Activated T-cell treated with anti-CD3 and anti-CD28 coated beads, Interleukin-2, amount 50 U/mL, for 24 hours (primary cell): ENCODE measurements at regions not wholly inside any gene's neighbourhood (a gene's known extent, or its start where the extent isn't known, plus 50 kb on each side); places are given as distances from the start of the nearest gene placed in this dataset.
"Not testable (repeated sequence)": the region's sequence is repeated elsewhere in the genome, so short reads cannot be mapped to it uniquely, and the experiment has no call there.

ENCODE experiments used
- DNase-seq: peaks from one replicate; pipeline ENCODE4 v3.0.0-alpha.2; 2020
- H3K27ac Mint-ChIP-seq: 2 replicates; pipeline ENCODE4 v1.8.0; 2020; ENCODE audit warnings: mild to moderate bottlenecking, mixed read lengths
- H3K27me3 Mint-ChIP-seq: 2 replicates; pipeline ENCODE4 v1.8.0; 2020; ENCODE audit warnings: mixed read lengths
- H3K36me3 Mint-ChIP-seq: 2 replicates; pipeline ENCODE4 v1.8.0; 2020; ENCODE audit warnings: low read depth, mixed read lengths
- H3K4me1 Mint-ChIP-seq: 2 replicates; pipeline ENCODE4 v1.8.0; 2020; ENCODE audit warnings: low read depth, mixed read lengths
- H3K4me3 Mint-ChIP-seq: 2 replicates; pipeline ENCODE4 v1.8.0; 2020; ENCODE audit warnings: mild to moderate bottlenecking, moderate library complexity, mixed read lengths
- H3K9me3 Mint-ChIP-seq: 2 replicates; pipeline ENCODE4 v1.8.0; 2020; ENCODE audit warnings: mixed read lengths

DNA sequence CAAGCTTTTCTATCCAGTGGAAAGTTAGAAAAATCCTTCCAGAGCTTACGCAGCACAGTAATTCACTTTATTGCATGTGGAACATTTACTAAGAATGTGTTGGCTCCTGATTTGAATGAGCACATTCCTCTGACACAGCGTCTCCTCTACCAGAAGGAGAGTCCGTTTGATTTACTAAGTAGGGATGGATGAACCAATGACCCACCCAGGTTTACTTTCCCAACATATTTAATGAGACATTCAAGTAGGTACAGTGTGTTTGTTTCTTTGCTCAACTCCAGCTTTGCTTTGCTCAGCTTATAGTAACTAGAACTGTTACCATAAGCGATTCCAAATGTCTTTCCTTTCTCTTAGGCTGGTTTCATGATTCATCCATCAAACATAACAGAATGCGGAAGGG lies 161.7 kb downstream of the SMARCA1 start:
- Mint-ChIP-seq H3K36me3 (no peaks in the 10 kb centered on the region), H3K27me3 (peaks cover 7% of the 10 kb centered on the region), H3K9me3 (no peaks in the 10 kb centered on the region), H3K4me3 (no peak overlapping the region), H3K4me1 (no peaks in the 10 kb centered on the region), H3K27ac (no peak overlapping the region)
- no peak for DNase-seq

DNA sequence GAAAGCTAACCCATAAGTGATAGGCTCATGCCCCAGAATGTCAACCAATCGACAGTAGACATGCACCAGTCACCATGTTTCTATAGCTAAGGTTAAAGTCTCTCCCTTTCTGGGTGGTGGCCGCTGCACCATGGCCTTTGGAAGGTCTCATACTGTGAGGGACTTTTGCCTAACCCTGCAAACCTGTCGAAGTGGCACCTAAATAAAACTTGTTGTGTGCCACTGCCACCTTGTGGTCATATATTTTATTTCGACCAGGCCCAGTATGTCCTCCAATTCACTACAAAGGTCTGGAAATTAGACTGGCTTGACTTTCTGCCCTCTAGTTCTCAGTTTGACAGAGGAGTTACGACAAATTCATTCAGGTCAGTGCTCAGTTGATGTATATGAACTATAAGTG lies 163.1 kb downstream of the SMARCA1 start:
- Mint-ChIP-seq H3K4me3 (no peak overlapping the region), H3K36me3 (no peaks in the 10 kb centered on the region), H3K27me3 (peaks cover 9% of the 10 kb centered on the region), H3K9me3 (no peaks in the 10 kb centered on the region), H3K27ac (no peak overlapping the region), H3K4me1 (no peaks in the 10 kb centered on the region)
- DNase-seq, result peak; percentile 44

DNA sequence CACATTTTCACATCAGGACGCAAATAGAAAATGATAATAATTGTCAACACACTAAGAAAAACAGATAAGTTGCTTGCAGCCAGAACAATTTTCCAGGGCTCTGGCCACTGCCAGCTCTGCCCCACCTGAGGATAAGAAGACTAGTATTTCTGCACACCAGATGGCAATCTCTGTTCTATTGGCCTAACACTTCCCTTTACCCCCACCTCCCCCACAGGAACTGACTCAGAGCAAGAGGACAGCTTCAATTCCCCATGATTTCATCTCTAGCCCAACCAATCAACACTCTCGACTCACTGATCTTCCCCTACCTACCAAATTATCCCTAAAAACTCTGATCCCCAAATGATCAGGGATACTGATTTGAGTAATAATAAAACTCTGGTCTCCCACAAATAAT lies 164.0 kb downstream of the SMARCA1 start:
- no peaks in the 10 kb centered on the region for H3K36me3 Mint-ChIP-seq
- no peaks in the 10 kb centered on the region for H3K4me1 Mint-ChIP-seq
- peaks cover 3% of the 10 kb centered on the region for H3K27me3 Mint-ChIP-seq
- no peak for DNase-seq
- no peaks in the 10 kb centered on the region for H3K9me3 Mint-ChIP-seq
- no peak overlapping the region for H3K27ac Mint-ChIP-seq
- H3K4me3 Mint-ChIP-seq, result no peak overlapping the region

DNA sequence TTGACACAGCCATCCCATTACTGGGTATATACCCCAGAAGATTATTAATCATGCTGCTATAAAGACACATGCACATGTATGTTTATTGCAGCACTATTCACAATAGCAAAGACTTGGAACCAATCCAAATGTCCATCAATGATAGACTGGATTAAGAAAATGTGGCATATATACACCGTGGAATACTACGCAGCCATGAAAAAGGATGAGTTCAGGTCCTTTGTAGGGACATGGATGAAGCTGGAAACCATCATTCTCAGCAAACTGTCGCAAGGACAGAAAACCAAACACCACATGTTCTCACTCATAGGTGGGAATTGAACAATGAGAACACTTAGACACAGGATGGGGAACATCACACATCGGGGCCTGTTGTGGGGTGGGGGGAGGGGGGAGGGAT lies 165.9 kb downstream of the SMARCA1 start:
- H3K27ac Mint-ChIP-seq, H3K9me3 Mint-ChIP-seq, H3K4me1 Mint-ChIP-seq, DNase-seq, H3K4me3 Mint-ChIP-seq, H3K27me3 Mint-ChIP-seq, H3K36me3 Mint-ChIP-seq: not testable (repeated sequence)

DNA sequence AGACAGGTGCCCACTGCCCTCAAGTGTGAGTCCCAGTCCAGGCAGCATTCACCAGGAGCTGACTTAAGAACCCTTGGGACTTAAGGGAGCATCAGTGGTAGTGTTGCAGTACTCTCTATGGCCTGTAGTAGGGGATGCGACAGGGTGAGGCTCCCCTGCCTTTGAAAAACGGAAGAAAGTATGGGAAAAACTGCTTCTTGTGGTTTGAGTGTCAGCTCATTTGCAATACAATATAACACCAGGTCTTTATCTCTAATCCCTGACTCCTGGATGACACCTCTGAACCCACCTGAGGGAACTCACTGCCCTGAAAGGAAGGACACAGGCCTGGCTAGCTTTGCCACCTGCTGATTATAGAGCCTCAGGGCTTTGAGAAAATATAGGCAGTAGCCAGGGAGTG lies 176.0 kb downstream of the SMARCA1 start:
- no peak overlapping the region for H3K4me3 Mint-ChIP-seq
- peaks cover 3% of the 10 kb centered on the region for H3K4me1 Mint-ChIP-seq
- no peaks in the 10 kb centered on the region for H3K9me3 Mint-ChIP-seq
- no peaks in the 10 kb centered on the region for H3K36me3 Mint-ChIP-seq
- no peak for DNase-seq
- H3K27ac Mint-ChIP-seq, result no peak overlapping the region
- peaks cover 13% of the 10 kb centered on the region for H3K27me3 Mint-ChIP-seq

DNA sequence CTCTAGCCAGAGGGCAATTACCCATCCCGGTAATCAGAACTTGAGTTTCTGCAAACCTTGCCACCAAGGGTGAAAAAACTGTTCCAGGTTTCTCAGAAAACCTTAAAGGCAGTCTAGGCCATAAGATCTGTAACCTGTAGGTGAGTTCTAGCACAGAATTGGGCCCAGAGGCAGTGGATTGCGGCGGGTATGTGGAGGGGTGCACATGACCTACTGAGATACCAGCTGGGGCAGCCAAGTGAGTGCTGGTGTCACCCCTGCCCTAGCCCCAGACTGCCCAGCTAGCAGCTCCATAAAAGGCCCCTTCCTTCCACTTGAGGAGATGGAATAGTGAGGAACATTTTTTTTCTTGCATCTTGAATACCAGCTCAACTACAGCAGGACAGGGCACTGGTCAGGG lies 176.7 kb downstream of the SMARCA1 start:
- Mint-ChIP-seq H3K27me3 (peaks cover 13% of the 10 kb centered on the region), H3K27ac (no peak overlapping the region), H3K9me3 (no peaks in the 10 kb centered on the region), H3K36me3 (no peaks in the 10 kb centered on the region), H3K4me3 (no peak overlapping the region), H3K4me1 (peaks cover 2% of the 10 kb centered on the region)
- DNase-seq, result no peak

DNA sequence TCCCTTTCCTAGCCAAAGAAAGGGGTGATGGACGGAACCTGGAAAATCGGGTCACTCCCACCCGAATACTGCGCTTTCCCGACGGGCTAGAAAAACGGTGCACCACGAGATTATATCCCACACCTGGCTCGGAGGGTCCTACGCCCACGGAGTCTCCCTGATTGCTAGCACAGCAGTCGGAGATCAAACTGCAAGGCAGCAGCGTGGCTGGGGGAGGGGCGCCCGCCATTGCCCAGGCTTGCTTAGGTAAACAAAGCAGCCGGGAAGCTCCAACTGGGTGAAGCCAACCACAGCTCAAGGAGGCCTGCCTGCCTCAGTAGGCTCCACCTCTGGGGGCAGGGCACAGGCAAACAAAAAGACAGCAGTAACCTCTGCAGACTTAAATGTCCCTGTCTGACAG lies 186.0 kb downstream of the SMARCA1 start:
- DNase-seq, H3K4me3 Mint-ChIP-seq, H3K36me3 Mint-ChIP-seq, H3K27ac Mint-ChIP-seq, H3K9me3 Mint-ChIP-seq, H3K4me1 Mint-ChIP-seq: not testable (repeated sequence)
- peaks cover 38% of the 10 kb centered on the region for H3K27me3 Mint-ChIP-seq

DNA sequence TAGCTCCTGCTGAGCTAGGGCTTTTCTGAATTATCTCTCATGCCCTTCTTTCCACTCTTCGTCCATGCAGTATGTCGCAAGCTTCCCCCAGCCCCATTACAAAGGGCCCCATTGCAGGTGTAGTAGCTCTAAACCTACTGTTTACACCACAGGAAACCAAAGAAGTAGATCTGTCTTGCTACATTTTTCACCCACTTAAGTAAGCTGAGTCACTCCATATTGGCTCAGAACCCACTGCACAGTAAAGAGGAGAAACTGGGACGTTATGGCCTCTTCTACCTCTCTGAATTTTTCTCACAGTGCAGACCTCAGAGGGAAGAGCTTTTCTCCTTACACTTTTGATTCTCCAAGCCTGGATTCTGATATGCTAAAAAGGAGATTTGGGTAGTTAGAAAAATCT lies 200.2 kb downstream of the SMARCA1 start:
- H3K36me3 Mint-ChIP-seq, result no peaks in the 10 kb centered on the region
- no peak overlapping the region for H3K4me3 Mint-ChIP-seq

DNA sequence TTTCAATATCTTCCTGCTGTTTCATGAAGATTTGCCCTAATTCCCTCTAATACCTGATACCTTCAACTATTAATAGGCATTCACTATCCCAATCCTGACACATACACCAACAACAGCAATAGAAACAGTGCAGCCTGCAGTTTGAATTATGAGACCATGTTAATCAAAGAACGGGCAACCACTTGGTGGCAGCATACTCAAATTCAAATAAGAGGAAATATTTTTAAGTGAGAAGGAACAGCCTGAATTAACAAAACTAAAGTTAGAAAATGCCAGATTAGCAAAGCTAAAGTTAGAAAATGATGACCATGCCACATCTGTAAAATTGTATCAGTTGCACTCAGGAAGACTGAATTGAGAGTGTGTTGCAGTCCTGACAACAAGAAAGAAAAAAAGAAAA lies 204.9 kb downstream of the SMARCA1 start:
- Mint-ChIP-seq H3K4me3 (no peak overlapping the region), H3K27me3 (peaks cover 22% of the 10 kb centered on the region), H3K36me3 (no peaks in the 10 kb centered on the region), H3K9me3 (no peaks in the 10 kb centered on the region), H3K4me1 (no peaks in the 10 kb centered on the region), H3K27ac (no peak overlapping the region)
- no peak for DNase-seq

More for the DNA sequence above, 200.2 kb downstream of the SMARCA1 start:
- no peak overlapping the region for H3K27ac Mint-ChIP-seq
- no peaks in the 10 kb centered on the region for H3K9me3 Mint-ChIP-seq
- H3K27me3 Mint-ChIP-seq, result peaks cover 20% of the 10 kb centered on the region
- H3K4me1 Mint-ChIP-seq, result no peaks in the 10 kb centered on the region
- DNase-seq, result no peak

DNA sequence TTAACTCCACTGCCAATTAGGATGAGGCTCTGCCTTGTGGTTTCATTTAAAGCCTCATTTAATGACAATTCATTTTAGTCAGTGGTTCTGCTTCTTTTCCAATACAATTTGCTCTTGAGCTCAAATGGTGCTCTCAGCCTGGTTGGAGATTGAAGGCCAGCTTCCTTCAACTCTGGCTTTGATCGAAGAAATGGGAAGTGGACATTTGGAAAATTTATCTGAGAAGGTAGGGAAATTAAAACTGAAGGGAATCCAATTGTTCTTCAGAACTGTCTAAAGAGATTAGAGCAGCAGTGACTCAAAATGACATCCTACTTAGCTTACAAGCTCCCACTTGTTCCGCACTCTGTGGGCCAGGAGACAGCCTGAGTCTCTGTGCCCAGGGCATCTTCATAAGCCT lies 206.8 kb downstream of the SMARCA1 start:
- Mint-ChIP-seq H3K4me1 (no peaks in the 10 kb centered on the region), H3K9me3 (no peaks in the 10 kb centered on the region), H3K27ac (no peak overlapping the region), H3K36me3 (no peaks in the 10 kb centered on the region), H3K4me3 (no peak overlapping the region), H3K27me3 (peaks cover 22% of the 10 kb centered on the region)
- DNase-seq, result no peak

DNA sequence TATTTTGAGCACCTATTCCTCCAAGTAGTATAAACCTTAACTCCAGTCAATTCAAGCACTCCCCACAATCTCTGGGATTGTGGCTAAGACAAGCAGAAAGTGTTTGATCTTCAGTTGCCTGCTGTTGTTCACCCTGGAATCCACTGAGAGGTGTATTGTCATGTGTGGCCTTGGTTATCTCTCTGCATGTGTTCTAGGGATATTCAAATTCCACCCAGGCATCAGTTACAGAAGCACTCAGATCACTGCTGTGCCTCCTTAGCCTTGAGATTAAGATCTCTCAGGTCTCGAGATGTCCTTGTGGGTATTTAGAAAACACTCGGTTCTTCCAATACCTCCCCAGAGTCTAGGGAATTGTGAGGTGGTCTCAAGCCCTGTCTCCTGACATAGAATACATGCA lies 213.3 kb downstream of the SMARCA1 start:
- Mint-ChIP-seq H3K36me3 (no peaks in the 10 kb centered on the region), H3K27ac (no peak overlapping the region), H3K4me3 (no peak overlapping the region), H3K9me3 (no peaks in the 10 kb centered on the region), H3K4me1 (no peaks in the 10 kb centered on the region), H3K27me3 (peaks cover 21% of the 10 kb centered on the region)
- no peak for DNase-seq

DNA sequence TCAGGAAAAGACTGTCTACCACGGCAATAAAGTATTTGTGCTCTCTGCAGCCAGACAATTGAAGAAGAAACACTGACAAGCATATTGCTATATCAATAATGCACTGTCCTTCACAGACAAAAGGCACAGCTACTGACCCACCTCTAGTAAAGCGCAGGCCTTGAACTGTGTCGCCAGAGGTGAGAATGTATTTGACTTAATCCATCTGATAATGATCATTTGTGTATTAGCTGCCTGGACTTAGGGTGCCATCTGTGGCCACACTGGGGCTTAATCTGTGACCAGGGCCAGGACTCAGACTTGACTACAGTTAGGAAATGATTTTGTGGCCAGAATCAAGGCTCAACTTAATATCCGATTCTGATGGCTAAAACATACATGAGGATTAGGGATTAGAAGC lies 260.4 kb downstream of the SMARCA1 start:
- no peaks in the 10 kb centered on the region for H3K4me1 Mint-ChIP-seq
- no peaks in the 10 kb centered on the region for H3K36me3 Mint-ChIP-seq

DNA sequence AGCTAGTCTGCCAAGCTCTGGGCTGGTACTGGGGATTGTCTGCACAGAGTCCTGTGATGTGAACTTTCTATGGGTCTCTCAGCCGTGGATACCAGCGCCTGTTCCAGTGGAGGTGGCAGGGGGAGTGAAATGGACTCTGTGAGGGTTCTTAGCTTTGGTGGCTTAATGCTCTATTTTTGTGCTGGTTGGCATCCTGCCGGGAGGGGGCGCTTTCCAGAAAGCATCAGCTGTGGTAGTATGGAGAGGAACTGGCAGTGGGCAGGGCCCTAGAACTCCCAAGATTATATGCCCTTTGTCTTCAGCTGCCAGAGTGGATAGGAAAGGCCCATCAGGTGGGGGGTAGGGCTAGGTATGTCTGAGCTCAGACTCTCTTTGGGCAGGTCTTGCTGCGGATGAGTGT lies 267.8 kb downstream of the SMARCA1 start:
- H3K36me3 Mint-ChIP-seq, H3K9me3 Mint-ChIP-seq, H3K27ac Mint-ChIP-seq, H3K4me1 Mint-ChIP-seq, DNase-seq, H3K4me3 Mint-ChIP-seq: not testable (repeated sequence)
- peaks cover 45% of the 10 kb centered on the region for H3K27me3 Mint-ChIP-seq

More for the DNA sequence above, 260.4 kb downstream of the SMARCA1 start:
- H3K27ac Mint-ChIP-seq, result no peak overlapping the region
- H3K9me3 Mint-ChIP-seq, result peaks cover 6% of the 10 kb centered on the region
- no peak overlapping the region for H3K4me3 Mint-ChIP-seq
- no peak for DNase-seq
- peaks cover 14% of the 10 kb centered on the region for H3K27me3 Mint-ChIP-seq

DNA sequence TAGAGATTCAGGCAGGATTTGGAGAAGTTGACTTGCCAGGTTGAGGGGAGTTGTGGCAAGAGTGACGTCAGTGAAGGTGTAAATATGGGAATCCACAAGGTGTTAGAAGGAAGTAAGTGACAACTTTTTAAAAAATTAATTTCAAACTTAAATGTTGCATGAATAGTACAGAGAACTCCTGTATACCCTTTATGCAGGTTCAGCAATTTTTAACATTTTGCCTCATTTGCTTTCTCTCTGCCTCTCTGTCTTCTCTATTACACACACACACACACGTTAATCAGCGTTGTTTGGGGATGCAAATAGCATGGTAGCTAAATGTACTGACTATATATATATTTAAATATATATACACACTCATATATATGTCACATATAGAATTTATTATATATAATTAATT lies 273.7 kb downstream of the SMARCA1 start:
- Mint-ChIP-seq H3K27me3 (peaks cover 11% of the 10 kb centered on the region), H3K27ac (no peak overlapping the region), H3K36me3 (no peaks in the 10 kb centered on the region)

DNA sequence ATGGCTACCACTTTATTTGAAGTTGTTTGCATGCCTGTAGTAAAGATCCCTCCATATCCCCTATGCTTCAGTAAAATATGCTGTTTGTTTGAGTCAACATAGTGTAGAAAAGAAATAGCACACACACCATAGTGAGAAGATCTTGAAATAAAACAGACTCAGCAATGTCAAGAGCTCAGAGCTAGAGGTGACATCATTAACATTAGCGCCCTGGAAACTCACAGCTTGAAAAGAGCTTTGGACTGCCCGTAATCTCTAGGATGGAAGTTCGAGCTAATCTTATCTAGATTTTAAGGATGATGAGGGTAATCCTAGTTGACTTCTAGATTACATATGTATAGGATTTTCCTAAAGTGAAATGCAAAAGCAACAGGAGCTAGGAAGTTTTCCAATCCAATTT lies 275.6 kb downstream of the SMARCA1 start:
- Mint-ChIP-seq H3K27ac (no peak overlapping the region), H3K4me3 (no peak overlapping the region), H3K27me3 (no peaks in the 10 kb centered on the region), H3K9me3 (no peaks in the 10 kb centered on the region), H3K4me1 (no peaks in the 10 kb centered on the region), H3K36me3 (no peaks in the 10 kb centered on the region)
- DNase-seq, result no peak

More for the DNA sequence above, 273.7 kb downstream of the SMARCA1 start:
- Mint-ChIP-seq H3K4me1 (no peaks in the 10 kb centered on the region), H3K4me3 (no peak overlapping the region), H3K9me3 (no peaks in the 10 kb centered on the region)
- no peak for DNase-seq

DNA sequence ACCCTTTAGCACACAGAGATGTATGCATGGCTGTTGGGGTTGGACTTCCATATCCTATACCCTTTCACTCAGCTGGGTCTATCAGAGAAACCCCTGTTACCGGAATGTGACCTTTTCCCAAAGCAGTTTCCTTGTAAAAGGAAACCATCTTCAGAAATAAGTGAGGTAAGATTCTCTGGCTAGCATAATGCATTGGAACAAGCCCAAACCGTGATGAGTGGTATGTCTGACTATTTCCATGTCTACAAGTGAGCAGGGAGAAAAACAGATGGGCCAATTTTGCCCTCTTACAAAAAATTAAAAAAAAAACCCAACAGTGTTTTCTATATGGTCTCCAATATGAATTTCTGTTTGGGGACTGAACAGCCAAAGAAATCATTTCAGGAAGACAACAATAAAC lies 283.9 kb downstream of the SMARCA1 start:
- DNase-seq, result no peak
- Mint-ChIP-seq H3K4me1 (no peaks in the 10 kb centered on the region), H3K36me3 (no peaks in the 10 kb centered on the region), H3K9me3 (no peaks in the 10 kb centered on the region), H3K27ac (no peak overlapping the region), H3K4me3 (no peak overlapping the region), H3K27me3 (peaks cover 9% of the 10 kb centered on the region)
